ENCODE measurements at regions not wholly inside any gene's neighbourhood (a gene's known extent, or its start where the extent isn't known, plus 50 kb on each side); places are given as distances from the start of the nearest gene placed in this dataset.

DNA sequence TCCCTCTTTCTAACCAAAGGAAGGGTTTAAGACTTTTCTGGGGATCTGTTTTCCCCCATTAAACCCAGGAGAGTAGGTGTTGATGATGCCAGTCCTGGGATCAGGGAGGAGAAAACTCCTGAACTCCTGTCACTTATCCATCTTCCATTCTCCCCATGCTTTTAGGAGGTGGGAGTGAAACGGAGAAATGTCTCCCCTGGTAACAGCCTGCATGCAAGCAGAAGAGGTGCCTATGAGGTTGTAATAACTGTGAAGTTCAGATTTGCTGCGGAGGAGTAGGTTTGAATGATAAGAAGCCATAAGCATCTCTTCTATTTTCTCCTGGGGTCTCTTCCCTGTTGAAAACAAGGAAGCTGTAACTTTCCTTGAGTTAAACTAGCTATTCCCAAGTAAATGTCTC is 150.8 kb downstream of the SLC4A3 start:
- no peak for TF ChIP-seq EZH2phosphoT487 (IDR thresholded peaks at IDR 0.05; ENCODE audit: insufficient read depth, low read depth)
- no peak for TF ChIP-seq EZH2 (IDR thresholded peaks at IDR 0.05; ENCODE audit: insufficient read depth, poor library complexity, severe bottlenecking)
